Panc1 (cell line): ENCODE measurements at regions not wholly inside any gene's neighbourhood (a gene's known extent, or its start where the extent isn't known, plus 50 kb on each side); places are given as distances from the start of the nearest gene placed in this dataset.

Experiments used
- CTCF ChIP-seq: fragments of 450-650 bp; IDR thresholded peaks from 2 replicates; pipeline ENCODE4 v1.5.1; 2017; ENCODE audit warnings: mild to moderate bottlenecking
- POLR2AphosphoS5 ChIP-seq: IDR thresholded peaks from 2 replicates; pipeline ENCODE4 v1.6.1; 2012; ENCODE audit warnings: mild to moderate bottlenecking, low read depth, low read length, moderate library complexity
- SIN3A ChIP-seq: IDR thresholded peaks from 2 replicates; pipeline ENCODE4 v1.6.1; 2012; ENCODE audit warnings: low read depth, mild to moderate bottlenecking, low read length, moderate library complexity, borderline replicate concordance; ENCODE audit not compliant: insufficient read depth
- TF ChIP-seq, protein P1 (sequence below), 2 experiments: IDR thresholded peaks; 2 replicates each; pipeline ENCODE4 v1.6.1; 2011 to 2012; ENCODE audit warnings: low read depth in 2 of 2, control low read depth in 1 of 2, low read length in 1 of 2, mild to moderate bottlenecking in 1 of 2, moderate library complexity in 1 of 2; ENCODE audit not compliant: insufficient read depth in 1 of 2

- TF ChIP-seq CTCF (no peak), SIN3A (no peak), POLR2AphosphoS5 (no peak)
- TF ChIP-seq, protein P1, sequence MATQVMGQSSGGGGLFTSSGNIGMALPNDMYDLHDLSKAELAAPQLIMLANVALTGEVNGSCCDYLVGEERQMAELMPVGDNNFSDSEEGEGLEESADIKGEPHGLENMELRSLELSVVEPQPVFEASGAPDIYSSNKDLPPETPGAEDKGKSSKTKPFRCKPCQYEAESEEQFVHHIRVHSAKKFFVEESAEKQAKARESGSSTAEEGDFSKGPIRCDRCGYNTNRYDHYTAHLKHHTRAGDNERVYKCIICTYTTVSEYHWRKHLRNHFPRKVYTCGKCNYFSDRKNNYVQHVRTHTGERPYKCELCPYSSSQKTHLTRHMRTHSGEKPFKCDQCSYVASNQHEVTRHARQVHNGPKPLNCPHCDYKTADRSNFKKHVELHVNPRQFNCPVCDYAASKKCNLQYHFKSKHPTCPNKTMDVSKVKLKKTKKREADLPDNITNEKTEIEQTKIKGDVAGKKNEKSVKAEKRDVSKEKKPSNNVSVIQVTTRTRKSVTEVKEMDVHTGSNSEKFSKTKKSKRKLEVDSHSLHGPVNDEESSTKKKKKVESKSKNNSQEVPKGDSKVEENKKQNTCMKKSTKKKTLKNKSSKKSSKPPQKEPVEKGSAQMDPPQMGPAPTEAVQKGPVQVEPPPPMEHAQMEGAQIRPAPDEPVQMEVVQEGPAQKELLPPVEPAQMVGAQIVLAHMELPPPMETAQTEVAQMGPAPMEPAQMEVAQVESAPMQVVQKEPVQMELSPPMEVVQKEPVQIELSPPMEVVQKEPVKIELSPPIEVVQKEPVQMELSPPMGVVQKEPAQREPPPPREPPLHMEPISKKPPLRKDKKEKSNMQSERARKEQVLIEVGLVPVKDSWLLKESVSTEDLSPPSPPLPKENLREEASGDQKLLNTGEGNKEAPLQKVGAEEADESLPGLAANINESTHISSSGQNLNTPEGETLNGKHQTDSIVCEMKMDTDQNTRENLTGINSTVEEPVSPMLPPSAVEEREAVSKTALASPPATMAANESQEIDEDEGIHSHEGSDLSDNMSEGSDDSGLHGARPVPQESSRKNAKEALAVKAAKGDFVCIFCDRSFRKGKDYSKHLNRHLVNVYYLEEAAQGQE (IDR thresholded peaks at IDR 0.05; ENCODE audit: insufficient read depth in 1 of 2, low read depth in 2 of 2, low read length in 1 of 2) = no peak
These were observed 192.2 kb downstream of the TMTC3 start for GRCh38 chr12:88334271-88334670.
